ENCODE measurements at regions not wholly inside any gene's neighbourhood (a gene's known extent, or its start where the extent isn't known, plus 50 kb on each side); places are given as distances from the start of the nearest gene placed in this dataset.

- POLR2A ChIA-PET = no interaction called here
- no peaks in the 10 kb centered on the region for H3K9me2 ChIP-seq
Observed at GRCh38 chr6:151729829-151730495, 77.5 kb upstream of the ESR1 start.

GRCh38 chr6:151730496-151730870, 77.0 kb upstream of the ESR1 start:
- Histone ChIP-seq H3K4me2 (no peak overlapping the region), H3K9me2 (no peaks in the 10 kb centered on the region), H3K27me3 (ENCODE audit: insufficient read depth) (no peaks in the 10 kb centered on the region), H3K27ac (ENCODE audit: low read depth in 2 of 2, low read length in 1 of 2) (no peak overlapping the region), H3K79me2 (ENCODE audit: insufficient read depth) (no peaks in the 10 kb centered on the region), H3F3A (replicated peaks; ENCODE audit: insufficient read depth) (no peaks in the 10 kb centered on the region), H3K9me3 (no peaks in the 10 kb centered on the region), H3K4me3 (ENCODE audit: low read depth in 2 of 2, low read length in 1 of 2) (no peak overlapping the region), H4K20me1 (ENCODE audit: insufficient read depth) (no peaks in the 10 kb centered on the region), H3K4me1 (ENCODE audit: control insufficient read depth in 1 of 2, insufficient read depth in 2 of 2, low read depth in 1 of 2, low read length in 1 of 2) (no peaks in the 10 kb centered on the region), H3K36me3 (replicated peaks in 1 of 2; ENCODE audit: control insufficient read depth in 1 of 2, insufficient read depth in 2 of 2, low read length in 1 of 2) (no peaks in the 10 kb centered on the region), H3K9ac (no peak overlapping the region), H2AFZ (ENCODE audit: low read depth) (no peak overlapping the region)
- 0% methylated on average over 2 of the region's 2 CpGs for WGBS (ENCODE audit: low lambda C conversion rate)
- no peak for DNase-seq
- ChIA-PET CTCF (no interaction called here), POLR2A (no interaction called here)
- no peak for TF ChIP-seq EZH2phosphoT487 (IDR thresholded peaks at IDR 0.05; ENCODE audit: borderline replicate concordance, low read depth)
- no peak for TF ChIP-seq NFIC (IDR thresholded peaks at IDR 0.05; ENCODE audit: borderline replicate concordance)
- TF ChIP-seq FOSL2 (IDR thresholded peaks at IDR 0.05; ENCODE audit: borderline replicate concordance, low read depth) = no peak
- no peak for TF ChIP-seq MAX (IDR thresholded peaks at IDR 0.05; ENCODE audit: low read depth)
- no peak for TF ChIP-seq RCOR1 (IDR thresholded peaks at IDR 0.05; ENCODE audit: low read length)
- no peak for TF ChIP-seq SMC3 (IDR thresholded peaks at IDR 0.05; ENCODE audit: low read depth, low read length)
- no peak for TF ChIP-seq CTCF (IDR thresholded peaks at IDR 0.05)
- TF ChIP-seq USF2 (IDR thresholded peaks at IDR 0.05; ENCODE audit: borderline replicate concordance, low read depth, low read length) = no peak
- no peak for TF ChIP-seq MXI1 (IDR thresholded peaks at IDR 0.05; ENCODE audit: low read depth, low read length)
- TF ChIP-seq ZBTB33 (IDR thresholded peaks at IDR 0.05; ENCODE audit: borderline replicate concordance, low read depth) = no peak
- TF ChIP-seq IRF3 (IDR thresholded peaks at IDR 0.05; ENCODE audit: low read depth, low read length) = no peak
- no peak for TF ChIP-seq GATA2 (CRISPR knock-in tag; IDR thresholded peaks at IDR 0.05)
- no peak for TF ChIP-seq TEAD4 (IDR thresholded peaks at IDR 0.05; ENCODE audit: borderline replicate concordance, insufficient read depth)
- TF ChIP-seq ELF1 (IDR thresholded peaks at IDR 0.05) = no peak

More at GRCh38 chr6:151729829-151730495, 77.5 kb upstream of the ESR1 start:
- H4K20me1 ChIP-seq (ENCODE audit: insufficient read depth) = no peaks in the 10 kb centered on the region
- H3K4me1 ChIP-seq (ENCODE audit: control insufficient read depth in 1 of 2, insufficient read depth in 2 of 2, low read depth in 1 of 2, low read length in 1 of 2) = no peaks in the 10 kb centered on the region
- TF ChIP-seq EP300 (IDR thresholded peaks at IDR 0.05; ENCODE audit: borderline replicate concordance in 1 of 2, low read depth in 1 of 2, low read length in 1 of 2) = no peak
- TF ChIP-seq TEAD4 (IDR thresholded peaks at IDR 0.05; ENCODE audit: borderline replicate concordance, insufficient read depth) = no peak
- TF ChIP-seq MAX (IDR thresholded peaks at IDR 0.05; ENCODE audit: low read depth) = no peak
- TF ChIP-seq FOXM1 (IDR thresholded peaks at IDR 0.05; ENCODE audit: low read depth) = no peak
- no peak for TF ChIP-seq GABPA (IDR thresholded peaks at IDR 0.05; ENCODE audit: low read depth)
- TF ChIP-seq NFIC (IDR thresholded peaks at IDR 0.05; ENCODE audit: borderline replicate concordance) = no peak
- no peak for TF ChIP-seq RXRA (IDR thresholded peaks at IDR 0.05; ENCODE audit: borderline replicate concordance, low read depth)
- no peak for TF ChIP-seq FOSL2 (IDR thresholded peaks at IDR 0.05; ENCODE audit: borderline replicate concordance, low read depth)
- TF ChIP-seq POLR2AphosphoS5 (IDR thresholded peaks at IDR 0.05; ENCODE audit: low read depth, low read length) = no peak
- TF ChIP-seq USF2 (IDR thresholded peaks at IDR 0.05; ENCODE audit: borderline replicate concordance, low read depth, low read length) = no peak
- no peaks in the 10 kb centered on the region for H3K27me3 ChIP-seq (ENCODE audit: insufficient read depth)
- H3K27ac ChIP-seq (ENCODE audit: low read depth in 2 of 2, low read length in 1 of 2) = no peak overlapping the region
- H2AFZ ChIP-seq (ENCODE audit: low read depth) = no peak overlapping the region
- no peaks in the 10 kb centered on the region for H3K79me2 ChIP-seq (ENCODE audit: insufficient read depth)
- no peak overlapping the region for H3K4me2 ChIP-seq
- no peak overlapping the region for H3K9ac ChIP-seq
- CTCF ChIA-PET = no interaction called here
- WGBS (ENCODE audit: low lambda C conversion rate) = 5% methylated on average over 6 of the region's 6 CpGs
- no peaks in the 10 kb centered on the region for H3K9me3 ChIP-seq
- H3F3A ChIP-seq (replicated peaks; ENCODE audit: insufficient read depth) = no peaks in the 10 kb centered on the region
- H3K4me3 ChIP-seq (ENCODE audit: low read depth in 2 of 2, low read length in 1 of 2) = no peak overlapping the region
- no peaks in the 10 kb centered on the region for H3K36me3 ChIP-seq (replicated peaks in 1 of 2; ENCODE audit: control insufficient read depth in 1 of 2, insufficient read depth in 2 of 2, low read length in 1 of 2)
- no peak for DNase-seq
